GM06990 (cell line): ENCODE measurements at regions not wholly inside any gene's neighbourhood (a gene's known extent, or its start where the extent isn't known, plus 50 kb on each side); places are given as distances from the start of the nearest gene placed in this dataset.

ENCODE experiments used
- DNase-seq: peaks from one replicate; pipeline ENCODE4 v3.0.0-alpha.2; 2011; ENCODE audit not compliant: insufficient read length; ENCODE audit errors: extremely low read depth
- H3K27me3 ChIP-seq: replicated peaks from 2 replicates; pipeline ENCODE4 v1.6.0; 2011; ENCODE audit warnings: low read length; ENCODE audit not compliant: control insufficient read depth, insufficient read depth
- H3K36me3 ChIP-seq: 2 replicates; pipeline ENCODE4 v1.5.1; 2011; ENCODE audit warnings: low read length; ENCODE audit not compliant: control insufficient read depth, insufficient read depth
- H3K4me3 ChIP-seq: replicated peaks from 2 replicates; pipeline ENCODE4 v1.5.1; 2011; ENCODE audit warnings: low read depth, mild to moderate bottlenecking, control low read depth, low read length
- TF ChIP-seq, protein P1 (sequence below): IDR thresholded peaks from 2 replicates; pipeline ENCODE4 v1.5.1; 2011; ENCODE audit warnings: low read length, control low read depth, mild to moderate bottlenecking, inconsistent platforms; ENCODE audit not compliant: insufficient read depth, poor library complexity, severe bottlenecking

DNA sequence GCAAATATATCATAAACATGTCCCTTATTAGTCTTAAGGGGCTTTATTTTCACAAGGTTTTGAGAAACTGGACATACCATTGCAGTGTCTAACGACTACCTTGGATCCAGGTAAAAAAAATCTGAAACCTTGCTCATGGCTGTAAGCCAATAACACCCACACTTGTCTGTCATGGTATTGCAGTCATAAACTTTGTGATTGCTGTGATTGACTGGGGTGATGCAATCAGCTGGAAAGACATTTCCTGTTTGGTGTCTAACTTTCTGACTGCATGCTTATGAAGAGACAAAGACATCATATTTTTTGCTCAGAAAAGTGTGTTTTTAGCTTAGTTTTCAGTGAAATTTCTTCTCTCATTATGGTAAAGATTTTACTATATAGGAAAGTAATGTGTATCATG is 635.0 kb downstream of the TSN start:
- Histone ChIP-seq H3K27me3 (no peaks in the 10 kb centered on the region), H3K36me3 (no peaks in the 10 kb centered on the region), H3K4me3 (no peak overlapping the region)
- peak; percentile 11 for DNase-seq
- TF ChIP-seq, protein P1, sequence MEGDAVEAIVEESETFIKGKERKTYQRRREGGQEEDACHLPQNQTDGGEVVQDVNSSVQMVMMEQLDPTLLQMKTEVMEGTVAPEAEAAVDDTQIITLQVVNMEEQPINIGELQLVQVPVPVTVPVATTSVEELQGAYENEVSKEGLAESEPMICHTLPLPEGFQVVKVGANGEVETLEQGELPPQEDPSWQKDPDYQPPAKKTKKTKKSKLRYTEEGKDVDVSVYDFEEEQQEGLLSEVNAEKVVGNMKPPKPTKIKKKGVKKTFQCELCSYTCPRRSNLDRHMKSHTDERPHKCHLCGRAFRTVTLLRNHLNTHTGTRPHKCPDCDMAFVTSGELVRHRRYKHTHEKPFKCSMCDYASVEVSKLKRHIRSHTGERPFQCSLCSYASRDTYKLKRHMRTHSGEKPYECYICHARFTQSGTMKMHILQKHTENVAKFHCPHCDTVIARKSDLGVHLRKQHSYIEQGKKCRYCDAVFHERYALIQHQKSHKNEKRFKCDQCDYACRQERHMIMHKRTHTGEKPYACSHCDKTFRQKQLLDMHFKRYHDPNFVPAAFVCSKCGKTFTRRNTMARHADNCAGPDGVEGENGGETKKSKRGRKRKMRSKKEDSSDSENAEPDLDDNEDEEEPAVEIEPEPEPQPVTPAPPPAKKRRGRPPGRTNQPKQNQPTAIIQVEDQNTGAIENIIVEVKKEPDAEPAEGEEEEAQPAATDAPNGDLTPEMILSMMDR, result no peak

DNA sequence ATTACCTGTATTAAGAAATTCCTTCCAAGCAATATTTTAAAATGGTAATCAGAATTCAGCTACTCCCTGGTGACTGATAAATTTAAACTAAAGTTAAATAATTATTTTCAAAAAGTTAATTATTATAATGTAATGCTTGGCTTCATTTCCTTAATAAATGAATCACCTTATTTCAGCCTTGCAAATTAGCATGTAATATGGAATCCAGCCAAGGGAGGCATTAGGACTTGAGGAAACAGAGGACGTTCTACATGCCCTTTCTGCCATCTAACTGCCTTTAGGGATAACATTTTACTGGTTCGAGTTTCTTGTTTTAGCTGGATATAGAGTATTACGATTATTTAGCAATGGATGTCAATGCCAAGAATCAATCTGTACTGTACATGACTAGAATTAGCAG is 636.3 kb downstream of the TSN start:
- Histone ChIP-seq H3K36me3 (no peaks in the 10 kb centered on the region), H3K4me3 (no peak overlapping the region), H3K27me3 (no peaks in the 10 kb centered on the region)
- no peak for DNase-seq
- TF ChIP-seq, protein P1, result no peak

DNA sequence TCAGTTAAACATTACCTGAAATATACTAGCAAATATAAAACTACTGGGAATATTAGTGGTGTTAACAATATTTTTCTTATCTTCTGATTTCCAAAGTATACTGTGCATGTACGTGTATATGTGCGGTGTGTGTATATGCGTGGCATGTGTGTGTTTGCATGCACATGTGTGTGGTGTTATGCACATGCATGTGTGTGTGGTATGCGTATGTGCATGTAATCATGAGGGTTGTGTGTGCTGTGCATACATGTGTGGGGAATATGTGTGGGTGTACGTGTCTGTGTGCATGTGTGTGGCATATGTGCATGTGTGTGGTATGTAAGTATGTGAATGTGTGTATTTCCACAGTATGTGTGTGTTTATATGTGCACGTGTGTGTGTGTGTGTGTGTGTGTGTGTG is 640.2 kb downstream of the TSN start:
- TF ChIP-seq, protein P1, result no peak
- DNase-seq, result no peak
- no peaks in the 10 kb centered on the region for H3K27me3 ChIP-seq

DNA sequence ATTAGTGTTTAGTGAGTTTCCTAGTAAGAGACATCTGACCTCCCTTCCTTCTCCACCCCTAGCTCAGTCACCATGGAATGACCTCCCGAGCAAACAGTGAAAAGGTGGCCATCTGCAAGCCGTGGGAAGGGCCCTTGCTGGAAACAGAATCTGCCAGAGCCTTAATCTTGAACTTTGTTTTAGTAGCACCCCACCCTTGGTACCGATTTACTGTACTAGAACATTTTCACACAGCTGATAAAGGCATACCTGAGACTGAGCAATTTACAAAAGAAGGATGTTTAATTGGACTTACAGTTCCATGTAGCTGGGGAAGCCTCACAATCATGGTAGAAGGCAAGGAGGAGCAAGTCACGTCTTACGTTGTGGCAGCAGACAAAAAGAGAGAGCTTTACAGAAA is 655.8 kb downstream of the TSN start:
- no peak overlapping the region for H3K4me3 ChIP-seq
- no peaks in the 10 kb centered on the region for H3K27me3 ChIP-seq
- no peaks in the 10 kb centered on the region for H3K36me3 ChIP-seq
- TF ChIP-seq, protein P1, result no peak
- no peak for DNase-seq

More for the DNA sequence above, 640.2 kb downstream of the TSN start:
- Histone ChIP-seq H3K4me3 (no peak overlapping the region), H3K36me3 (no peaks in the 10 kb centered on the region)

DNA sequence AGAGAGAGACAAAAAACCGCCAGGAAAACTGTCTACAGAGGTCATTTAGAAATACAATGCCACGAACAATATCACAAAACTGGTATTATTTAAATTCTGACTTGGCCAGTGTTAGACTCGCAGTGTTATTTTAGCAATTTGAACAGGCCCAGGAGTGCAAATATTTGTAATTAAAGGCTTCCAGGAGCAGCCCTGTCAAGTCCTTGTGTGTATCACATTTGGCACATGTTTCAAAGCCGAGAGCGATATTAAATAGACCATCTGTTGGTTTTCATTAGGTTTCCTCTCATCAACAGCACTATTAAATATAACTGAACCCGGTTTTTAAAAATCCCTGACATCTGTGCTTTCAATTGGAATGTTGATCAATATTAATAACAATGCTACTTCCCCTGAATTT is 656.9 kb downstream of the TSN start:
- Histone ChIP-seq H3K4me3 (no peak overlapping the region), H3K36me3 (no peaks in the 10 kb centered on the region), H3K27me3 (no peaks in the 10 kb centered on the region)
- DNase-seq, result no peak
- TF ChIP-seq, protein P1, result no peak

DNA sequence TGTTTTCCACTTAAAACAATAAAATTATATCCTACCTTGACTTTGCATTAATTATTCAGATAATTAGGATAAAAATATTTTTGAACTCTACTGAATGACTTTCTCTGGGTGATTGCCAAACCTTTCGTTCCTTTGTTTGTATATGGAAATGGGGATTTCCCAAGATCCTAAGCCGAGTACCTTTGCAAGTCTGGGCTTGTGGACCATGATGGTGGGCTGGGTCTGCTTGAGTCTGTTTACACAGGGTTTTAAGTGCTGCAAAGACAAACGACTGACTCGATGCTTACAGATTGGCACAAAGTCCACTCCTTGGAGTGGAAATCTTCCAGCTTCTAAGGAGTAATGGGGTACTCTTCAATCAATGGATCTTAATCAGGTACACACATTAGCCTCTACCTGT is 659.5 kb downstream of the TSN start:
- H3K36me3 ChIP-seq, result no peaks in the 10 kb centered on the region
- TF ChIP-seq, protein P1, result no peak
- no peak for DNase-seq

More for the DNA sequence above, 659.5 kb downstream of the TSN start:
- H3K4me3 ChIP-seq, result no peak overlapping the region
- no peaks in the 10 kb centered on the region for H3K27me3 ChIP-seq
